ENCODE measurements at regions not wholly inside any gene's neighbourhood (a gene's known extent, or its start where the extent isn't known, plus 50 kb on each side); places are given as distances from the start of the nearest gene placed in this dataset.

- no peak for TF ChIP-seq CTCF (tag by site-specific recombination; IDR thresholded peaks at IDR 0.05)
- no peak for TF ChIP-seq ZSCAN5A (tag by site-specific recombination; IDR thresholded peaks at IDR 0.05)
- TF ChIP-seq ZNF274 (IDR thresholded peaks at IDR 0.05; ENCODE audit: low read length), result no peak
- TF ChIP-seq ZNF274 (tag by site-specific recombination; IDR thresholded peaks at IDR 0.05; ENCODE audit: borderline replicate concordance), result no peak
- no peak for TF ChIP-seq ZNF433 (tag by site-specific recombination; IDR thresholded peaks at IDR 0.05; ENCODE audit: low read depth)
- no peak for TF ChIP-seq PRDM6 (tag by site-specific recombination; IDR thresholded peaks at IDR 0.05)
- TF ChIP-seq SP2 (tag by site-specific recombination; IDR thresholded peaks at IDR 0.05), result no peak
- no peak for TF ChIP-seq ZSCAN18 (tag by site-specific recombination; IDR thresholded peaks at IDR 0.05)
- no peak for TF ChIP-seq BCL11A (tag by site-specific recombination; IDR thresholded peaks at IDR 0.05; ENCODE audit: low read depth)
- TF ChIP-seq ZNF37A (tag by site-specific recombination; IDR thresholded peaks at IDR 0.05), result no peak
- TF ChIP-seq ZNF121 (tag by site-specific recombination; IDR thresholded peaks at IDR 0.05), result no peak
- no peak for TF ChIP-seq ZNF146 (tag by site-specific recombination; IDR thresholded peaks at IDR 0.05)
- TF ChIP-seq YY1 (tag by site-specific recombination; IDR thresholded peaks at IDR 0.05), result no peak
- no peak for TF ChIP-seq ZNF391 (tag by site-specific recombination; IDR thresholded peaks at IDR 0.05; ENCODE audit: borderline replicate concordance, low read depth)
These were observed 153.5 kb upstream of the LPP start for GRCh38 chr3:188000361-188000861.

Data from HEK293 (cell line).